Progenitor cell of endocrine pancreas (in vitro differentiated cells): ENCODE measurements at regions not wholly inside any gene's neighbourhood (a gene's known extent, or its start where the extent isn't known, plus 50 kb on each side); places are given as distances from the start of the nearest gene placed in this dataset.

ENCODE experiments used
- DNase-seq: peaks from one replicate; pipeline ENCODE4 v3.0.0; 2021; ENCODE audit warnings: low spot score; ENCODE audit not compliant: unreplicated experiment
- H3K27ac Mint-ChIP-seq: 2 replicates; pipeline ENCODE4 v1.8.0; 2021; ENCODE audit warnings: mild to moderate bottlenecking, moderate library complexity, mixed read lengths
- H3K27me3 Mint-ChIP-seq: 2 replicates; pipeline ENCODE4 v1.8.0; 2021; ENCODE audit warnings: mixed read lengths
- H3K36me3 Mint-ChIP-seq: 2 replicates; pipeline ENCODE4 v1.8.0; 2022; ENCODE audit warnings: mixed read lengths; ENCODE audit not compliant: insufficient read depth
- H3K4me1 Mint-ChIP-seq: 2 replicates; pipeline ENCODE4 v1.8.0; 2021; ENCODE audit warnings: low read depth, mixed read lengths
- H3K4me3 Mint-ChIP-seq: 2 replicates; pipeline ENCODE4 v1.8.0; 2021; ENCODE audit warnings: low read depth, mild to moderate bottlenecking, moderate library complexity, mixed read lengths
- H3K9me3 Mint-ChIP-seq: 2 replicates; pipeline ENCODE4 v1.8.0; 2021; ENCODE audit warnings: low read depth, mixed read lengths
- CTCF ChIP-seq: fragments of 200-600 bp; sonication (generic); IDR thresholded peaks from one replicate; pipeline ENCODE4 v1.5.0; 2021; ENCODE audit warnings: antibody characterized with exemption, mild to moderate bottlenecking; ENCODE audit not compliant: unreplicated experiment

- H3K9me3 Mint-ChIP-seq: peaks cover 6% of the 10 kb centered on the region
- H3K27ac Mint-ChIP-seq: no peak overlapping the region
- H3K4me1 Mint-ChIP-seq: peaks cover 4% of the 10 kb centered on the region
- no peak for DNase-seq
- no peak for TF ChIP-seq CTCF
- no peaks in the 10 kb centered on the region for H3K36me3 Mint-ChIP-seq
- no peak overlapping the region for H3K4me3 Mint-ChIP-seq
- H3K27me3 Mint-ChIP-seq: no peaks in the 10 kb centered on the region
Measured at GRCh38 chr13:22422023-22422422, 751.1 kb downstream of the FGF9 start.

GRCh38 chr13:22422712-22423111 lies 751.8 kb downstream of the FGF9 start:
- peaks cover 10% of the 10 kb centered on the region for H3K4me1 Mint-ChIP-seq
- H3K27ac Mint-ChIP-seq: no peak overlapping the region
- no peak for TF ChIP-seq CTCF
- no peaks in the 10 kb centered on the region for H3K27me3 Mint-ChIP-seq
- H3K4me3 Mint-ChIP-seq: no peak overlapping the region
- H3K9me3 Mint-ChIP-seq: peaks cover 6% of the 10 kb centered on the region
- no peaks in the 10 kb centered on the region for H3K36me3 Mint-ChIP-seq
- DNase-seq: no peak

- Mint-ChIP-seq H3K9me3 (peaks cover 6% of the 10 kb centered on the region), H3K27me3 (no peaks in the 10 kb centered on the region), H3K27ac (no peak overlapping the region)
Measured at GRCh38 chr13:22423261-22423660, 752.4 kb downstream of the FGF9 start.

GRCh38 chr13:22425087-22425486 lies 754.2 kb downstream of the FGF9 start:
- DNase-seq: no peak
- H3K4me3 Mint-ChIP-seq: no peak overlapping the region
- H3K9me3 Mint-ChIP-seq: peaks cover 3% of the 10 kb centered on the region
- no peak for TF ChIP-seq CTCF
- H3K27me3 Mint-ChIP-seq: no peaks in the 10 kb centered on the region
- no peak overlapping the region for H3K27ac Mint-ChIP-seq
- H3K4me1 Mint-ChIP-seq: peaks cover 20% of the 10 kb centered on the region
- H3K36me3 Mint-ChIP-seq: no peaks in the 10 kb centered on the region

More at GRCh38 chr13:22423261-22423660, 752.4 kb downstream of the FGF9 start:
- no peak for DNase-seq
- H3K4me3 Mint-ChIP-seq: no peak overlapping the region
- TF ChIP-seq CTCF: no peak
- H3K36me3 Mint-ChIP-seq: no peaks in the 10 kb centered on the region
- peaks cover 16% of the 10 kb centered on the region for H3K4me1 Mint-ChIP-seq

GRCh38 chr13:22427066-22427465 lies 753.7 kb upstream of the SGCG start:
- Mint-ChIP-seq H3K4me1 (peaks cover 20% of the 10 kb centered on the region), H3K27me3 (no peaks in the 10 kb centered on the region), H3K27ac (no peak overlapping the region), H3K36me3 (peaks cover 1% of the 10 kb centered on the region), H3K9me3 (peaks cover 3% of the 10 kb centered on the region), H3K4me3 (no peak overlapping the region)
- no peak for TF ChIP-seq CTCF
- no peak for DNase-seq

- H3K27me3 Mint-ChIP-seq: no peaks in the 10 kb centered on the region
- peaks cover 20% of the 10 kb centered on the region for H3K4me1 Mint-ChIP-seq
- H3K27ac Mint-ChIP-seq: peak overlapping the region; percentile 63
- H3K9me3 Mint-ChIP-seq: peaks cover 3% of the 10 kb centered on the region
- TF ChIP-seq CTCF: no peak
- H3K36me3 Mint-ChIP-seq: peaks cover 1% of the 10 kb centered on the region
- no peak for DNase-seq
- H3K4me3 Mint-ChIP-seq: no peak overlapping the region
Measured at GRCh38 chr13:22427783-22428182, 753.0 kb upstream of the SGCG start.
